Stimulated activated CD4-positive, alpha-beta T cell treated with anti-CD3 and anti-CD28 coated beads, Interleukin-15, amount 100 ng/mL, for 24 hours (primary cell): ENCODE measurements at regions not wholly inside any gene's neighbourhood (a gene's known extent, or its start where the extent isn't known, plus 50 kb on each side); places are given as distances from the start of the nearest gene placed in this dataset.
"Not testable (repeated sequence)": the region's sequence is repeated elsewhere in the genome, so short reads cannot be mapped to it uniquely, and the experiment has no call there.

Experiments
- DNase-seq: peaks from one replicate; pipeline ENCODE4 v3.0.0-alpha.2; 2020

- not testable (repeated sequence) for DNase-seq
Measured at GRCh38 chrX:107296184-107296583, 89.8 kb downstream of the DNAAF6 start.

DNA sequence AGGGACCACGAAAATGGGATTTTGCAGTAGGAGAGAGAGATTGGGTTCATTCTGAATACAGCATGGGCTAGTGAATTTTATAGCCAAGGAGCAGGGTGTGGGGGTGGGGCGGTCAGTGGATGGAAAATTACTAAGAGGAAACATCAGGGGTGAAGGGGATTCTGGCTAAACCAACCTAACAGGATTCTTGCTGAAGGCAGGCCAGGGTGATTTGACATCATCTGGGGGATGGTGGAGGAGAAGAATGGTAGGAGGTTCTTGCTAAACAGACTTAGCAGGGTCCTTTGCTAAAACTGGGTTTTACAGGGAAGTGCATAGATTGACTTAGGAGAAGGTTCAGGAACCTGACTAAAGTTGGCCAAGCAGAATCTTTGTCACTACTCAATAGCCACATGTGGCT lies 91.9 kb downstream of the DNAAF6 start:
- DNase-seq: no peak

DNA sequence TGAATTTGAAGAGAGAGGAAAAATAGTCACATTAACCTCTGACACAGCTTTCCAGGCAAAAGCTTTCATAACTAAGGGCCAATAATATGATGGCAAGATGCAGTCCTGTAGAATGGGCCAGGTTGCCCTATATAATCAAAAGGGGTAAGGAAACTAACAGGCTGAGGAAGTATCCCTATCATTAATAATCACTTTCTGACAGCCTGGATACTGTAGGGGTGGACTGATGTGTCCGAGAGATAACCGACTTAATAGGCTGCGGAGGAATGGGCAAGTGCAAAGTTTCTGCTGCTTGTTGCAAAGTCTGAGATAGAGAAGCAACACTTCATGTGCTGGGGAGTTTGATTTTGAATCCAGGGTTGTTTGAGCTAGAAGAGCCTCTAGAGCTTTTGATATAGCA lies 94.8 kb downstream of the DNAAF6 start:
- DNase-seq: no peak

- no peak for DNase-seq
Measured at GRCh38 chrX:107304141-107304540, 97.7 kb downstream of the DNAAF6 start.

DNA sequence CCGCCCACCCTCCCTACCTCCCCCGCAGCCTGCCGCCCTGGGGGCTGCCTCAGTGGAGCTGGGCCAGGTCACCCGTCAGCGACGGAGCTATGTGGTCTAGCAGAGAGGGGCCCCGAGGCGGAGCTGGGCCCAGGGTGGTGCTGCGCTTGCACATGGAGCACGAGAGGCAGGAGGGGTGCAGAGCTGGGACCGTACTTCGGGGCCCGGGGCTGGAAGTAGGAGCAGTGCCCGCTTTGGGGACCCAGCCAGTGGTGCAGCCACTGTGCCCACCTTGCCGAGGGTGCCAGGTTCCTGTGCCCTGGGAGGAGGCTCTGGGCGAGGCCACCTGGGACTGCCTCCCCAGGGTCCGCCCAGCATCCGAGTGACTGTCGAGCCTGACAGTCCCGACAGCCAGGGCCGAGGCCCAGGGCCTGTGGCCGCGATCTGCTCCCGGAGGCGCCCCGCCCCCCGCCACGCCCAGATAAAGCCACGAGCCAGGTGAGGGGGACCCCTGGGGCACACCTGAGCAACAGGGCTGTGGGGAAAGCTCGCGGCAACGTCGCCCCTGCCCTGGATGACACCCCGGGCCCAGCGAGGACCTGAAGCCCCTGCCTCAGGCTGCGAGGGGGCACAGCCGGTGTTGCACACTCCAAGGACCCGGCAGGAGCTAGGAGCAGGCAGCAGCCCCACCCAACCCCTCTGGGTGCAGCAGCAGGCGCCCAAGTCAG lies 117.5 kb downstream of the DNAAF6 start:
- no peak for DNase-seq

GRCh38 chrX:107324493-107325310 lies 118.3 kb downstream of the DNAAF6 start:
- peak; percentile 15 for DNase-seq

- no peak for DNase-seq
Measured at GRCh38 chrX:107325467-107325866, 119.1 kb downstream of the DNAAF6 start.

GRCh38 chrX:107348051-107348450 lies 101.4 kb upstream of the FRMPD3 start:
- DNase-seq: no peak

- no peak for DNase-seq
Measured at GRCh38 chrX:107348990-107349389, 100.5 kb upstream of the FRMPD3 start.

GRCh38 chrX:107355533-107355932 lies 93.9 kb upstream of the FRMPD3 start:
- DNase-seq: no peak

DNA sequence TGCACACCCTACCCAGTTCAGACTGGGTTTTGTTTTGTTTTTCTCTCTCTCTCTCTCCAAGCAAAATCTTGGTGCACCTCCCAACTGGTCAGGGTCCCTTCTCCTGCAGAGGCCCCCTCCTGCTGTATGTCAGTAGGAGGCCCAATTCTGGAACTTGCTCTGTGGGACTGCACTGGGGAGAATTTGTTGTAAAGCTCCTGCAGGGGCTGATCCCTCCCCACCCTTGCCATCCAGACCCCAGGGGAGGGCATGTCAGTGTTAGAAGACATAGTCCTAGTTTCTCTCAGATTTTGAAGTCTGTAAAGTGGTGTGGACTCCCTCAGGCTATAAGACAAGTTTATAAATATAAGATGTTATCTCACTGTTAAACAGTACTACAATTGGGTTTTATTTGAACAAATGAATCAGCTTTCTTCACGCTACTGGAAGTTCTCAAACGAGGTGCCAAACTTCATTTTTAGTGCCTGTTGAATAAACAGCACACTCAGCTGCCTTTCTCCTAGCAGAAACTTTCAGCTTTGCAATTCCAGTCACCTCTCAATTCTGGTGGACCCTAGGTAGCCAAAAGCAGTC lies 88.6 kb upstream of the FRMPD3 start:
- DNase-seq: no peak

DNA sequence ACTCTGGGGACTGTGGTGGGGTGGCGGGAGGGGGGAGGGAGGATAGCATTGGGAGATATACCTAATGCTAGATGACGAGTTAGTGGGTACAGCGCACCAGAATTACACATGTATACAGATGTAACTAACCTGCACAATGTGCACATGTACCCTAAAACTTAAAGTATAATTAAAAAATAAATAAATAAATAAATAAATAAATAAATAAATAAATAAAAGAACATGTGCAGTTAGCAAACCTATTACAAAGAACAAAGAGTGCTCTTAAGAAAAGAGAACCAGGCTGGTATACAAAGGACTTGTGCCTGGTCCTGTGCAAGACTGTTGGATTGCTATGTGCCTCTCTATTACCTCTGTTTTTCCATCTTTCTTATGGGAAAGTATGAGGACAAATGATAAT lies 79.3 kb upstream of the FRMPD3 start:
- not testable (repeated sequence) for DNase-seq

GRCh38 chrX:107374132-107374531 lies 75.3 kb upstream of the FRMPD3 start:
- DNase-seq: no peak

- DNase-seq: no peak
Measured at GRCh38 chrX:107374831-107375230, 74.6 kb upstream of the FRMPD3 start.

GRCh38 chrX:107376186-107376585 lies 73.3 kb upstream of the FRMPD3 start:
- not testable (repeated sequence) for DNase-seq

DNA sequence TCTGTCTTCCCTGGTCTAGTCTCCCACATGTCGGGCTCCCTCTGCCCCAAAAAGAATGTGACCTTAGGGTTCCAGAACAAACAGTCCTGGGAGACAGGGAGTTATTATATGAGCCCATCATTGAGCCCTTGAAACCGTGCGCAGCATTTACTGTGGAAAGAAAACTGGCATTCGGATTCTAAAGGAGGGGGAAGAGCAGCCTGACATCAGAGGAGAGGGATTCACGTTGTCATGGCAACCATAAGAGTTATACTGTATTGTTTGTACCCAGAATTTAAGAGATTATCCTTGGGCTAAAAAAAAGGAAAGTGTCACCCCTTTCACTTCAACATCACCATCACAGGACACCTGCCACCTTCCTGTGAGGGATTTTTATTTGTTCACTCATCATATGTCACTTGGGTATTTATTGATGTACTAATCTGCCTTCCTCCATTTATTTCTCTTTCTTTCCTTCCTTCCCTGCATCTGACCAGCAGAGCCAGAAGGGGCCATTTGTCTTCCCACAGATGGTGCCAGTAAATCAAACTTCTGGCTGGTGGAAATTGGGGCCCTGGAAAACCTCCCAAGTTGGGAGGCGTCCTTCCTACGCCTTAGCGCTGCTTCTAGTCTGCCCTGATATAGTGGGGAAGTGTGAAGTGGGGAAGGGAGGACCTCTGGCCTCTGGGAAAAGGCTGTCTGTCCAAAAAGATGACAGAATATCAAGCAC lies 64.9 kb upstream of the FRMPD3 start:
- no peak for DNase-seq

GRCh38 chrX:107389726-107390125 lies 59.7 kb upstream of the FRMPD3 start:
- DNase-seq: no peak

DNA sequence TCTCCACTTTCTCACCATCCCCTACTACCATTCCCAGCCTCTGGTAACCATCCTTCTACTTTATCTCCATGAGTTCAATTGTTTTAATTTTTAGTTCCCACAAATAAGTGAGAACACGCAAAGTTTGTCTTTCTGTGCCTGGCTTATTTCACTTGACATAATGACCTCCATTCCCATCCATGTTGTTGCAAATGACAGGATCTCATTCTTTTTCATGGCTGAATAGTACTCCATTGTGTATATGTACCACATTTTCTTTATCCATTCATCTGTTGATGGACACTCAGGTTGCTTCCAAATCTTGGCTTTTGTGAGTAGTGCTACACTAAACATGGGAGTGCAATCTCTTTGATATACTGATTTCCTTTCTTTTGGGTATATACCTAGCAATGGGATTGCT lies 55.8 kb upstream of the FRMPD3 start:
- not testable (repeated sequence) for DNase-seq

- DNase-seq: no peak
Measured at GRCh38 chrX:107396235-107396634, 53.2 kb upstream of the FRMPD3 start.

GRCh38 chrX:107396783-107397182 lies 52.7 kb upstream of the FRMPD3 start:
- no peak for DNase-seq

DNA sequence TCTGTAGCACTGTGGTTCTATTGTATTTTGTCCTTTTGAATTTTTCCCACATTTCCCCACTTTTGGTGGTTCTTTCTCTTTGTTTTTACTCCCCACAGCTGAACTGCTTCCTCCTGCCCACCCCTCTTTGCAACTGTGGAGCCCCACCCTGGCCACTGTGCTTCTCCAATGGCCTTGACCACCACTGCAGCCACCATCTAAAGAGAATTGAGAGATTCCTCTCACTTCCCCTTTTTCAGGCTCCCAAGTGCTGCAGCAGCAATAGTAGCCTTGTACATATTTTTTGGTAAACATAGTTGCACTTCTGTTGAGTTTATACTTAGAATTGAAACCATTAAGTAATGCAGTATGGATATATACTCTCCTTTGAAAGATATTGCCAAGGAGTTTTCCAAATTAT lies 51.3 kb upstream of the FRMPD3 start:
- DNase-seq: no peak
